Ovary (tissue), 7 donors: ENCODE measurements at regions not wholly inside any gene's neighbourhood (a gene's known extent, or its start where the extent isn't known, plus 50 kb on each side); places are given as distances from the start of the nearest gene placed in this dataset.

Experiments
- DNase-seq, 5 donors: peaks; one replicate each; pipeline ENCODE4 v3.0.0-alpha.2; 2019 to 2020
- H3K27ac ChIP-seq, 2 donors: fragments of 200-600 bp; one replicate each; pipeline versions ENCODE4 v1.5.1 to v1.8.0; 2019 to 2022
- H3K27me3 ChIP-seq: fragments of 200-600 bp; one replicate; pipeline ENCODE4 v1.8.0; 2022
- H3K36me3 ChIP-seq: fragments of 200-600 bp; sonication (generic); one replicate; pipeline ENCODE4 v1.5.1; 2019
- H3K4me1 ChIP-seq: one replicate; pipeline ENCODE4 v1.8.1; 2013; ENCODE audit warnings: mild to moderate bottlenecking, moderate library complexity; ENCODE audit not compliant: insufficient read depth
- H3K4me3 ChIP-seq: fragments of 200-600 bp; sonication (generic); one replicate; pipeline ENCODE4 v1.5.1; 2017
- H3K9me3 ChIP-seq, 2 donors: fragments of 200-600 bp in 1 of 2; sonication (generic) in 1 of 2; one replicate each; pipeline versions ENCODE4 v1.5.1 to v1.8.1; 2013 to 2019; ENCODE audit warnings: mild to moderate bottlenecking in 1 of 2, moderate library complexity in 1 of 2
- EP300 ChIP-seq: sonication (generic); formaldehyde crosslinking; IDR thresholded peaks from one replicate; pipeline ENCODE4 v1.6.1; 2017; ENCODE audit warnings: antibody characterized with exemption
- POLR2A ChIP-seq: fragments of 450-650 bp; IDR thresholded peaks from one replicate; pipeline ENCODE4 v1.6.1; 2017; ENCODE audit warnings: antibody characterized with exemption, mild to moderate bottlenecking, moderate library complexity
- WGBS, 3 donors: extraction: QIAGEN DNeasy Blood & Tissue Kit in 1 of 3; methylation state at CpG; one replicate each; pipeline versions ENCODE4 v1.1.5 to v1.1.7; 2013 to 2017; 5-methylcytosine and 5-hydroxymethylcytosine counted together
- intact Hi-C, 4 donors: fragments of 100-400 bp; cut with DNase I; formaldehyde crosslinking; loops; one replicate each; pipeline versions ENCODE4 v1.11.0 to v1.15.1; 2022 to 2023
- TF ChIP-seq, protein P1 (sequence below), 3 donors: fragments of 450-650 bp in 2 of 3; fragments of 200-600 bp in 1 of 3; IDR thresholded peaks; one replicate each; pipeline versions ENCODE4 v1.5.1 to v1.8.0; 2016 to 2022; ENCODE audit warnings: antibody characterized with exemption in 3 of 3, mild to moderate bottlenecking in 1 of 3
- donor health status: DM: no; HTN: no; CAD: no; lungs with moderate emphysema.
- donor health status: DM: no; HTN: no; CAD: no.
- donor health status: Bipolar disorder and iron deficiency.
- donor health status: DM: no; HTN: no; CAD: no.
- donor health status: DM: yes; HTN: yes; CAD: no.

DNA sequence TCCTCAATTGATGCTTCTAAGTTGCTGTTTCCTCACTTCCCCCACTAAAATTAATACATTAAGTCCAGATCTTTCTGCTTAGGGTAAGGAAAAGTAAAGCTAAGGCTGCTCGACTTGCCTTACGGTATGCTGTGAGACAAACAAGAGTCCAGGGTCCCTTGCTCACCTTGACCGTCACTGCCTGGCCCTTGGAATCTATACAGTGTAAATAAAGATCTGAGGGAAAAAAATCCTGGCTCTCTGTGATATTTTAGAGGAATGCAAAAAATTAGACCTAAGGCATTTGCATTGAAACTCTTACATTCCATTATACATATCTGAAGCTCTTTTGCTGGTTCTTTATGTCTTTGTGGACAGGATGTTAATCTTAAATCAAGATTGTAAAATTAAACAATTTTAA, 129.6 kb upstream of the HCCS start:
- no peak for DNase-seq
- intact Hi-C loops, result no loop called here
- 72 to 75% (median 72%) methylated on average over 3 of the region's 3 CpGs for WGBS, 3 donors
- H3K27me3 ChIP-seq, result no peaks in the 10 kb centered on the region
- no peak overlapping the region for H3K4me3 ChIP-seq
- no peaks in the 10 kb centered on the region for H3K4me1 ChIP-seq
- H3K36me3 ChIP-seq, result no peaks in the 10 kb centered on the region
- no peaks in the 10 kb centered on the region for H3K9me3 ChIP-seq
- no peak overlapping the region for H3K27ac ChIP-seq
- TF ChIP-seq, protein P1, sequence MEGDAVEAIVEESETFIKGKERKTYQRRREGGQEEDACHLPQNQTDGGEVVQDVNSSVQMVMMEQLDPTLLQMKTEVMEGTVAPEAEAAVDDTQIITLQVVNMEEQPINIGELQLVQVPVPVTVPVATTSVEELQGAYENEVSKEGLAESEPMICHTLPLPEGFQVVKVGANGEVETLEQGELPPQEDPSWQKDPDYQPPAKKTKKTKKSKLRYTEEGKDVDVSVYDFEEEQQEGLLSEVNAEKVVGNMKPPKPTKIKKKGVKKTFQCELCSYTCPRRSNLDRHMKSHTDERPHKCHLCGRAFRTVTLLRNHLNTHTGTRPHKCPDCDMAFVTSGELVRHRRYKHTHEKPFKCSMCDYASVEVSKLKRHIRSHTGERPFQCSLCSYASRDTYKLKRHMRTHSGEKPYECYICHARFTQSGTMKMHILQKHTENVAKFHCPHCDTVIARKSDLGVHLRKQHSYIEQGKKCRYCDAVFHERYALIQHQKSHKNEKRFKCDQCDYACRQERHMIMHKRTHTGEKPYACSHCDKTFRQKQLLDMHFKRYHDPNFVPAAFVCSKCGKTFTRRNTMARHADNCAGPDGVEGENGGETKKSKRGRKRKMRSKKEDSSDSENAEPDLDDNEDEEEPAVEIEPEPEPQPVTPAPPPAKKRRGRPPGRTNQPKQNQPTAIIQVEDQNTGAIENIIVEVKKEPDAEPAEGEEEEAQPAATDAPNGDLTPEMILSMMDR (IDR thresholded peaks at IDR 0.05), result no peak
- TF ChIP-seq EP300, result no peak
- no peak for TF ChIP-seq POLR2A

DNA sequence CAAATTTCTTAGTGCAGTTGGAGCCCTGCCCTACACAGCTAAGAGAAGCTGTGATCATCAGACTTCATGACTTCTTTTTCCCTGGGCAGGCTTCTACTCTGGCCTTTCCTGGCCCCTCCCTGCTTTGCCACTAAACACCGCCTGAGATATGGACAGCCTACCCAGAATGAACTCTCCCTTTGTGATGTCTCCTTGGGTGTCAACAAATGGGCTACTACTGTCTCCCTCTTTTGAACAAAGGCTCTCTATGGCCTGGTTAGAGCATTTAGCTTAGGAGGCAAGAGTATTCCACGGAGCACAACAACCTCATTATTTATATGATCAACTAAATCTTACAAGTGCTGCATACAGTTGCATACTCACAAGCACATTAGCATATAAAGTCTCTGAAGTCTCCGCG, 127.6 kb upstream of the HCCS start:
- Histone ChIP-seq H3K27ac (no peak overlapping the region), H3K27me3 (no peaks in the 10 kb centered on the region), H3K4me1 (no peaks in the 10 kb centered on the region), H3K4me3 (no peak overlapping the region), H3K9me3 (no peaks in the 10 kb centered on the region), H3K36me3 (no peaks in the 10 kb centered on the region)
- intact Hi-C loops, result no loop called here
- DNase-seq, result no peak
- WGBS, 3 donors, result 79 to 86% (median 86%) methylated on average over 4 of the region's 4 CpGs
- no peak for TF ChIP-seq EP300
- TF ChIP-seq, protein P1 (IDR thresholded peaks at IDR 0.05), result no peak
- no peak for TF ChIP-seq POLR2A

DNA sequence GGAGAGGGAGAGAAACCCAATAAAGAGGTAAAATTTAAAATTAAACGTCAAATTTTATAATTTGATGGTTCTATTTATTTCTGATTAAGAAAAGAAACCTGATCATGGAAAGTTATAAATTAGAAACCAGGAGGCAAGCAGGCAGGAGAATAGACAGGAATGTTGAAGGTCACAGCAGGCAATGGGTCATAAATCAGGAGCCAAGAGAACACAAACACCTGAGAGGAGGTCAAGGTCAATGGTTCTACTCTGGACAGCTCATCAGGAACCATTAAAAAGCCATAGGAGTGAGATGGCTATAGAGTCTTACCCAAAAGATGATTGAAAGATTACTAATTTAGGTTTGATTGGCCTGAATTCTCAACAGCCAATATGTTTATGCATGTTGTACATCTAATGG, 126.9 kb upstream of the HCCS start:
- Histone ChIP-seq H3K9me3 (no peaks in the 10 kb centered on the region), H3K36me3 (no peaks in the 10 kb centered on the region), H3K4me1 (no peaks in the 10 kb centered on the region), H3K27me3 (no peaks in the 10 kb centered on the region), H3K27ac (no peak overlapping the region), H3K4me3 (no peak overlapping the region)
- intact Hi-C loops, result no loop called here
- DNase-seq, result no peak
- TF ChIP-seq, protein P1 (IDR thresholded peaks at IDR 0.05), result no peak
- no peak for TF ChIP-seq EP300
- TF ChIP-seq POLR2A, result no peak
- WGBS, 3 donors, result 63 to 72% (median 69%) methylated on average over 1 of the region's 1 CpG

DNA sequence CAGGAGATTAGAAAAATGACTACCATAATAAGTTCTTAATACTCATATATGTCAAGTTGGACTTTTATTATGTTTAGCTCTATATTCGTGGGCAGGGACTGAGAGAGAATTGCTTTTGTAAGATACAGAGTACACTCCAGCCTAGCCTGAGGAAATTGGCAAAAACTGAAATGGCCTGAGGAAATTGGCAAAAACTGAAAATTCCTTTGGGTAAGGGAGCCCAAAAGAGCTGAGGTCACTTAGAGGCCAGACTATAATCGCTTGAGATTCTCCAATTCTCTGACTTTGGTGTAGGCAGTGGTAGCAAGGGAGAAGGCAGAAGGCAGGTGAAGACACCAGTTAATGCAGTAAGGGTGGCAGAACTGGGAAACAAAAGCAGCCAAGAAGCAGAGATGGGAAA, 124.5 kb upstream of the HCCS start:
- Histone ChIP-seq H3K4me3 (no peak overlapping the region), H3K27me3 (no peaks in the 10 kb centered on the region), H3K9me3 (no peaks in the 10 kb centered on the region), H3K27ac (no peak overlapping the region), H3K36me3 (no peaks in the 10 kb centered on the region), H3K4me1 (no peaks in the 10 kb centered on the region)
- TF ChIP-seq, protein P1 (IDR thresholded peaks at IDR 0.05), result no peak
- TF ChIP-seq EP300, result no peak
- no peak for TF ChIP-seq POLR2A
- WGBS, 3 donors, result 16 to 22% (median 22%) methylated on average over 2 of the region's 2 CpGs
- intact Hi-C loops, result no loop called here
- DNase-seq, result no peak

DNA sequence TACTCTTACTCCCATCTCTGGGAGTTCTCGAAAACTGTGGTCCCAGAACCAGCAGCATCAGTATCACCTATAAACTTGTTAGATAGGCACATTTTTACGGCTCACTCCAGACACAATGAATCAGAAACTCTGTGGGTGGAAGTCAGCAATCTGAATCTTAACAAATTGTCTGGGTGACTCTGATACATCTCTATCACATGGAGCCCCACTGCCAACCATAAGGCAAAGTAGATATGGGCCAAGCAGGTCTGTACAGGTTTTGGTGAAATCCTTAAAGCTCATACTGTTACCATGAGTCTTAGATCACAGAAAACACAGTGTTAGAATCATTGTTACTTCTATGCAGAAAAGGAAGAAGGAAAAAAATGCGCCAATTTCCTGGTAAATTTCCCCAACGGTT, 122.5 kb upstream of the HCCS start:
- Histone ChIP-seq H3K9me3 (no peaks in the 10 kb centered on the region), H3K27ac (no peak overlapping the region), H3K27me3 (no peaks in the 10 kb centered on the region), H3K4me1 (no peaks in the 10 kb centered on the region), H3K36me3 (no peaks in the 10 kb centered on the region), H3K4me3 (no peak overlapping the region)
- intact Hi-C loops, result no loop called here
- TF ChIP-seq EP300 (no peak), POLR2A (no peak)
- TF ChIP-seq, protein P1 (IDR thresholded peaks at IDR 0.05), result no peak
- WGBS, 3 donors, result 76 to 86% (median 84%) methylated on average over 4 of the region's 4 CpGs
- DNase-seq, result no peak
